OCI-M1 (cell line): ENCODE measurements at regions not wholly inside any gene's neighbourhood (a gene's known extent, or its start where the extent isn't known, plus 50 kb on each side); places are given as distances from the start of the nearest gene placed in this dataset.

ENCODE experiments used
- DNase-seq: peaks from one replicate; lab custom pipeline; 2025; lab: John Stamatoyannopoulos, UW

DNA sequence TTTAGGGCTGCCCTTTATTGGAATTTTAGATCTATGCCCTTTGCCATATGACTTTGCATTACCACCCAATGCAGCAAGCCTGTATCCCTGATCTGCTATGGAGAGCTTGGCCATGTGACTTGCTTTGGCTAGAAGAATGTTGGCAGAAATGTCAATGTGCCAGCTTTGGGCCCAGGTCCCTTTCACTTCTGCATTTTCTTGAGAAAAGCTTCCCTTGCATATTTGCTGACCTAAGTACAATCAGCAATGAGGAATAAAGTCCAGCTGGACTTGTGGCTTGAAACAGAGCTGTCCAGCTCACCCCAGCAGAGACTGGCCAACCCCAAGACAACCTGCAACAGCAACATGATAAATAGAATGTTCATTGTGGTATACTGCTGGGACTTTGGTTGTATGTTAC is 135.9 kb downstream of the PAH start:
- no peak for DNase-seq

DNA sequence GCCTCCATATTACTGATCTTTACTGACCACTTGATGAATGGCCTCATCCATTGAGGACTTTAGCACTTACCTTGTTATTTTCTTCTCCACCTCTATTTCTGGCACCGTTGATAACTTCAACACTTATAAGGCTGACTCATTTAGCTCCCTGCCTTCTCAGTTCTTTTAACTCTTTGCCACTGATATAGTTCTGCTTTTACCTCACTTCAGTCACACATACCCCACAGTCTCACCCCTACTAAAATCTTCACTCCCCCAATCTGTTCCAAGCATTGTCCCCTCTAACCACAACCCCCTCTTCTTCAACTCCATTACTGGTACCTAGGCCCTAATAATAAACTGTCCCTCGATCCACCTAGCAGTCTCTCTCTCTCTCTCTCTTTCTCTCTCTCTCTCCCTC is 141.0 kb downstream of the PAH start:
- no peak for DNase-seq

DNA sequence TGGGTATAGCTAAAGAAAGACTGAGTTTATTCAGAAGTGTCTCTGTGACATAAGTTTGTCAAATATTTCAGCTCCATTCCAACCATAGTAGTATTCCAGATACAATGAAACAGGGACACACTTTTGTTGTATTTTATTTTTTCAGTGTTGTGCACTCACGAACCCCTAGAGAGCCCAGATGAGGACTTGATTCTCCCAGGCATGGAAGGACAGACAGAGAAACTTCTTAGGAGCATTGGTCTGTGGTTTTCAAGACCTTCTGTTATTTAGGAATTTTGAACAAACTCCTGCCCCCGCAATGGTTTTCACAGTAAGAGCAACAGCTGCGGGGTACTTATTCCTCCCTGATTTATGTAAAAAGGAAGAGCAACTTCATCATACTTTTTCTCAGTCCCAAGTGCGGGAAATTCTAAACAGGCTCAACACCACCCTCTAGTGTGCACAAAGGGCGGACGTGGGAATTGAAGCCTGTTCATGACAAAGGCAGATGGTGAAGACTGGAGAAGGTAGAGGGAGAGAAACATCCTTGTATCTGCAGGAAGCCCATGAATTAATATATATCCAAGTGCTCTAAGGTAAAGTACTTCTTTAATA is 147.6 kb downstream of the PAH start:
- DNase-seq: peak; percentile 78

- no peak for DNase-seq
These were observed 150.1 kb downstream of the PAH start for GRCh38 chr12:102766961-102767360.

DNA sequence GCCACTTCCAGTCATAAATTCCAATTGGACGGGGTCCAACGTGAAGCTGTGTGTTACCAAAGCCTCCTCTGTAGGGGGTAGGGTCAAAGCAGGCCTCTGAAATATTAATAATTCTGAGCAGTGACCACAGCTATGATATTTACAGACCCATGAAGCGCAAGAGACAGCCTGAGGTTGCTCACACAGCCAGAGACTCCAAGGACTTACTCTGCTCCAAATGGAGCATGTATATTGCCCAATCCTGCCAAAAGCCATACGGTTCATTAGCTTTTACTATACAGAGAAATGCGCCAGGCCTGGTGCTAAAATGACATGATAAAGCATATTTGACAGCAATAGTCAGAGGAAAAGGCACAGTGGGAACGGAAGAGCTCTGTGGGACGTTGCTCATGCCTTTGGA is 151.3 kb downstream of the PAH start:
- DNase-seq: no peak

- no peak for DNase-seq
These were observed 153.6 kb downstream of the PAH start for GRCh38 chr12:102763471-102763870.

GRCh38 chr12:102763061-102763460 is 154.0 kb downstream of the PAH start:
- DNase-seq: no peak

GRCh38 chr12:102760322-102760721 is 156.7 kb downstream of the PAH start:
- no peak for DNase-seq

- DNase-seq: no peak
These were observed 157.6 kb downstream of the PAH start for GRCh38 chr12:102759466-102759865.

DNA sequence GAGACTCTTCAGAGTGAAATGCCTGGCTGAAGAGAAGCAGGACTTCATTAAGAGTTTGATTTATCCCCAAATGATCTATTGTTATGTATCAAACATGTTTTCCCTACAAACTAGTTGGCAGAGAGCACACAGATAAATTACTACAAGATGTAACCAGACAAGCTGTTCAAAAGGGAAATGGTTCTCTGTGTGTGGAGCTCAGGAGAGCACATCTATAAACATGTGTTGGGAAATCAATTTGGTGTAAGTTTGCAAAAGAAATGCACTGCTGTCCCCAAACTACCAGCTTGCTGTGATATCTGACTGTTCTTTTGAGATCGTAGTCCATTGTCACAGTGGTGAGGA is 159.2 kb downstream of the PAH start:
- no peak for DNase-seq

GRCh38 chr12:102757154-102757881 is 159.7 kb downstream of the PAH start:
- DNase-seq: no peak

DNA sequence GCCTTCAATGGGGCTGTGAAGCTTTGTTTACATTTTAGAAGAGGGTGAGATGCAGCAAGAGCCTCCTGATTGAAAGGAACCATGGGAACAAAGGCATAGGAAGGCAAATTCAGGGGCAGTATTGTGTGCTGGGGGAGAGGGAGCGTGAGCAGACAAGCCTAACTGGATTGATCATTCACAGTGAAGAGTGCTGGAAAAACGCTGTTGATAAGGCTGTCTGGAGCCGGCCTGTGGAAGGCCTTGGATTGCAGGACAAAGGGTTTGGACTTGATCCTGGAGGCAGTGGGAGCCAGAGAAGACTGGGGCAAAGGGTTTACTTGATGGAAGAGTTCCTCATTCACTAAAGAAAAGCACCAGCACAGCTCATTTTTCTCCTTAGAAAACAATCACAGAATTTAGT is 160.5 kb downstream of the PAH start:
- no peak for DNase-seq

DNA sequence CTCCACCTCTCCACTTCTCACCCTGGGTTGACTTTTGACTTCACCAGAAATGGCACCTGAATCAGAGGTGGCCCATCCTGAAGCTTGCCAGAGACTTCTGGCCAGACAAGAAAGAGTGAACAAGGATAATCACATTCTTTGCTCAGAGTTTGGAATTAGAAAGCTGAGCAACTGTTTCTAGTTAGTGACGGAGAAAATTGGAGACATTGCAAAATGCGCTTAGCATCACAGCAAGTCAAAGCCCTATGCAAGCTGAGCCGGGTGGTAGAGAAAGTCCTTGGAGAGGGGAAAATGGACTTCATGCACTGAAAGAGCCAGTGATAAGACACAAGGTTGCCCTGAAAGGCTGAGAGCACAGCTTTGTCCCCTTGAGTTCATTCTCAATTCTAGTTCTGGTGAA is 161.8 kb downstream of the PAH start:
- no peak for DNase-seq

DNA sequence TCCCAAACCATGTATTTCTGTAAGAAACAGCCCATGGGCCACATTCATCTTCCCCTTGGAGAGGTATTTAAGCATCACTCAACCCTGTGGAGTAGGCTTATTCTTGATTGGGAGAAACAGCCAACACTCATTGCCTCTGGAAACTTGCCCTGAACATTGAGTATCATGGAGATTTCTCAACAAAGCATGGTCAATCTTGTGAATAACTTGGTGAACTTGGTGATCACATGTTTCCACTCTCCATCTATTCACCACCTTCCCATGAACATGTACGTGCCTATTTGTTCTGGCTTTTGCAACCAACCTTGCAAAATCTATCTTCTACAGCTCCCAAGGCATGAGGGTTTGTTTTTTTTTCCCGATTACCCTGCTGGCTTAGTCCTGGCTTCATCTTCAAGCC is 163.2 kb downstream of the PAH start:
- DNase-seq: no peak

GRCh38 chr12:102748704-102749103 is 168.3 kb downstream of the PAH start:
- DNase-seq: no peak

DNA sequence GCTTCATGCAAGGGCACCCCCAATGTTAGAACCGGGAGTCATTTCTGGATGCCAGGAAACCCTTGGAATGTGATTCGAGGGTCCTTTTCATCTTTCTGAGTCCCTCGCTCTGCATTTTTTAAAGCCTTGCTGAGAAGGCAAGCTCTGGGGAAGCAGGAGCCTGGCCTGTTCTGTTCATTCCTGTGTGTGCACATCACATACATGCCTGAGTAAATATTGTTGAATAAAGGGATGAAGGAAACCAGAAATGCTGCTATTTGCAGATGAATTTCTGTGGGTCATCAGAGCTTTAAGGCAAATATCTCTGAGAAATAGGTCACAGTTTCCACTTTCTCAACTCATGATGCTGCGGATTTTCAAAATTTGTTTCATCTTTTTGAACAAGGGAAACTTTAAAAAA is 170.1 kb downstream of the PAH start:
- no peak for DNase-seq

DNA sequence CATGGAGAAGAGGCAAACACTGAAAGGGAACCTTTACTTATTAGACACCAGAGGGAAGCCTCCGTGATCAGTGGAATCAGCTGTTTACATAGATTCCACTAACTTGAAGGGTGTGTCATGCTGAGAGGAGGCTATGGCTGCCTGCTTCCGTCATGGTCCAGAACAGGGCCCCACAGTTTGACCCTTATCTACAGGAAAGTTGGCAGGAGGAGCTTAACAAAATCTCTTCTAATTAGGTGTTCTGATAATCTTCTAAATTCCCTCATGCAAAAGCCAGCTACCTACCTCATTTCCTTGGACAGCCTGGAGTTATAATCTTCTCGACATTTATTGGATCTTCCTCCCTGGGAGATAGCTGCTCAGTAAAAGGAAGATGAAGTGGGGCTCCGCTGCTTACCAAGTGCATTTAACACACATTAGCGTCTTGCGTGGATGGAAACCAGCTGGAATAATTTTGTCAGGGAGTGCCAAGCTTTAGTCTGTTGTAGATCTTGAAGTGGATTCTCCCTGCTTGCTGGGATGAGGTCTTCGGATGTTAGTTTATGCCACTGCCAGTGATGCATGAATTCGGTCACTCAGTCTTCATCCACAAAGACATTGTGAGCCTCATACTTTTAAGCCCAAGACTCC is 171.0 kb downstream of the PAH start:
- no peak for DNase-seq

DNA sequence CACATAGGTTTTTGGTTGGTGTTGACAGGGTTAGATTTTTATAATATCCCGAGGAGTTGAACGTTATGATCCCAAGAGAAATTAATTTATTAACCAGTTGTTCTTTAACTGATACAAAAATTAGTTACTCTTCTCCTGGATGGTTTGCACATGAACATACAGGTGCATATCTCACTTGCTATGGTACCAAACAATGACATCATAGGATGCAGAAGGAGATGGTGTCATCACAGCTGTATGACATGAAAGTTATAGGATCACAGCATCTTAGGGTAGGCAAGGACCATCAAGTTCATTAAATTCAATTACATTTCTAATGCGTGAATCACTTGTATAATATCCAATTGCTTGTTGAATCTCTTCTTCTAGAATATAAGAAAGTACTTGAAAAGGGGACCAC is 175.8 kb downstream of the PAH start:
- no peak for DNase-seq

DNA sequence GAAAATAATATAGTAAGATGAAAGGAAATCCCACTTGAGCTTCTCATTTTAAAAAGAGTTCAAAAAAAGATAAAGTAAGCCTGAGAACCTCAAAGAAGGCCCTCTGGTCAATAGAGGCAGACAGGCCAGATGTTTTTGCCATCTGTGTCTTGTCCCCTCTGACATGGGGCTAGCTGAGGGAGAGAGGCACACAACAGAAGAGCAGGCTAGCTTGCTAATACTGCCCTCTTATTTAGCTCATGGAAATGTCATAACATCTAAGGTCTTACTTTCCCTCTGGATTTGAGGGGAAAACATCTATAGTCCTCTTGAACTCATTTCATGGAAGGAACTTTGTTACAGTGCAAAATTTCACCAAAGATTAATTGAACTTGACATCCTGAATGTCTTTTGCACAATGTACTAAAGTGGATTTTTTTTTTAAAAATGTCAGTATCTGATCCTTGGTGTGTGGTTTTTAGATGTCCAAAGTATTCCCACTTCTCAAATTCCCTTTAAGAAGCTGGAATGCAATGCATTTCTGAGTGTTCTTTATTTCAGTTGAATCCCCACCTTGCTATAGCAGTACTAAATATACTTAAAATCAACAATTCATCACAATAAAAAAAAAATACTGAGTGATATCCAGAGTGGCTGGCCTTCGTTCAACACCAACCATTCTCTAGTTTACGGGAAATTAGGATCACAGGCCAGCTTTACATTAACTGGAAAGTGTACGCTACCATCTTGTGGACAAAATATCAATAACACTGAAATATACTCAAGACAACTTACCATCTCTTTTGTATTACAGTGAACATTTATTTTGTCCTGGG is 176.7 kb downstream of the PAH start:
- DNase-seq: peak; percentile 76

GRCh38 chr12:102736328-102736727 is 180.7 kb downstream of the PAH start:
- DNase-seq: no peak

GRCh38 chr12:102735104-102735503 is 181.9 kb downstream of the PAH start:
- DNase-seq: peak; percentile 52

GRCh38 chr12:102730996-102731395 is 186.0 kb downstream of the PAH start:
- DNase-seq: no peak
